H9 (cell line): ENCODE measurements at regions not wholly inside any gene's neighbourhood (a gene's known extent, or its start where the extent isn't known, plus 50 kb on each side); places are given as distances from the start of the nearest gene placed in this dataset.

ENCODE experiments used
- DNase-seq: peaks from one replicate; pipeline ENCODE4 v3.0.0-alpha.2; 2017
- H2AFZ ChIP-seq: one replicate; pipeline ENCODE4 v1.6.1; 2013; ENCODE audit warnings: mild to moderate bottlenecking, low read length, control low read depth, moderate library complexity
- H2AK5ac ChIP-seq: 2 replicates; pipeline ENCODE4 v1.6.1; 2013; ENCODE audit warnings: low read length, control low read depth, mixed read lengths; ENCODE audit not compliant: insufficient read length
- H2BK120ac ChIP-seq: one replicate; pipeline ENCODE4 v1.6.1; 2013; ENCODE audit warnings: low read depth, mild to moderate bottlenecking, low read length, control low read depth, inconsistent platforms; ENCODE audit not compliant: poor library complexity, severe bottlenecking
- H2BK12ac ChIP-seq: 2 replicates; pipeline ENCODE4 v1.6.1; 2013; ENCODE audit warnings: low read length, control low read depth, mixed read lengths, low read depth; ENCODE audit not compliant: insufficient read length
- H2BK15ac ChIP-seq: 2 replicates; pipeline ENCODE4 v1.6.1; 2013; ENCODE audit warnings: low read depth, low read length, control low read depth
- H2BK20ac ChIP-seq: one replicate; pipeline ENCODE4 v1.6.1; 2013; ENCODE audit warnings: low read depth, mild to moderate bottlenecking, low read length, control low read depth, inconsistent platforms; ENCODE audit not compliant: poor library complexity, severe bottlenecking
- H2BK5ac ChIP-seq: 2 replicates; pipeline ENCODE4 v1.6.1; 2013; ENCODE audit warnings: low read length, control low read depth, mixed read lengths; ENCODE audit not compliant: insufficient read length
- H3K14ac ChIP-seq: 2 replicates; pipeline ENCODE4 v1.6.1; 2013; ENCODE audit warnings: low read length, control low read depth; ENCODE audit not compliant: insufficient read depth
- H3K18ac ChIP-seq: 2 replicates; pipeline ENCODE4 v1.6.1; 2013; ENCODE audit warnings: low read depth, mild to moderate bottlenecking, mixed read lengths, low read length, control low read depth; ENCODE audit not compliant: insufficient read length
- H3K23ac ChIP-seq: 2 replicates; pipeline ENCODE4 v1.6.1; 2013; ENCODE audit warnings: low read length, control low read depth, mixed read lengths, low read depth; ENCODE audit not compliant: insufficient read length
- H3K23me2 ChIP-seq: 2 replicates; pipeline ENCODE4 v1.6.1; 2013; ENCODE audit warnings: low read depth, mild to moderate bottlenecking, mixed read lengths, low read length, control low read depth; ENCODE audit not compliant: insufficient read length, poor library complexity, severe bottlenecking
- H3K27ac ChIP-seq: 2 replicates; pipeline ENCODE4 v1.5.1; 2013; ENCODE audit warnings: low read length, control low read depth, mixed read lengths, low read depth; ENCODE audit not compliant: insufficient read length
- H3K27me3 ChIP-seq: 2 replicates; pipeline ENCODE4 v1.6.1; 2013; ENCODE audit warnings: low read length, control low read depth, inconsistent platforms; ENCODE audit not compliant: insufficient read depth
- H3K4ac ChIP-seq: 2 replicates; pipeline ENCODE4 v1.6.1; 2013; ENCODE audit warnings: low read depth, mild to moderate bottlenecking, control low read depth, inconsistent platforms, low read length, moderate library complexity
- H3K4me1 ChIP-seq: 2 replicates; pipeline ENCODE4 v1.6.1; 2013; ENCODE audit warnings: low read length, control low read depth, inconsistent platforms; ENCODE audit not compliant: insufficient read depth
- H3K4me2 ChIP-seq: 2 replicates; pipeline ENCODE4 v1.6.1; 2013; ENCODE audit warnings: low read length, control low read depth, mixed read lengths; ENCODE audit not compliant: insufficient read length, insufficient read depth
- H3K56ac ChIP-seq: 2 replicates; pipeline ENCODE4 v1.6.1; 2013; ENCODE audit warnings: low read depth, mild to moderate bottlenecking, mixed read lengths, low read length, control low read depth; ENCODE audit not compliant: insufficient read length
- H3K79me1 ChIP-seq: 2 replicates; pipeline ENCODE4 v1.6.1; 2013; ENCODE audit warnings: low read depth, mild to moderate bottlenecking, moderate library complexity, low read length, control low read depth, inconsistent platforms; ENCODE audit not compliant: insufficient read depth, poor library complexity, severe bottlenecking
- H3K79me2 ChIP-seq: 2 replicates; pipeline ENCODE4 v1.6.1; 2013; ENCODE audit warnings: low read length, control low read depth, inconsistent platforms; ENCODE audit not compliant: insufficient read depth
- H3K9ac ChIP-seq: 2 replicates; pipeline ENCODE4 v1.6.1; 2013; ENCODE audit warnings: low read length, control low read depth, mixed read lengths; ENCODE audit not compliant: insufficient read length; ENCODE audit errors: extremely low read depth
- H3K9me3 ChIP-seq: one replicate; pipeline ENCODE4 v1.6.1; 2013; ENCODE audit warnings: low read depth, low read length, inconsistent platforms; ENCODE audit not compliant: control insufficient read depth
- H3T11ph ChIP-seq: one replicate; pipeline ENCODE4 v1.6.1; 2013; ENCODE audit warnings: mild to moderate bottlenecking, low read length, control low read depth, inconsistent platforms
- H4K20me1 ChIP-seq: one replicate; pipeline ENCODE4 v1.6.1; 2013; ENCODE audit not compliant: control insufficient read depth, insufficient read length, insufficient read depth
- H4K5ac ChIP-seq: 2 replicates; pipeline ENCODE4 v1.6.1; 2013; ENCODE audit warnings: low read depth, mild to moderate bottlenecking, mixed read lengths, low read length, control low read depth; ENCODE audit not compliant: insufficient read length
- H4K8ac ChIP-seq: replicated peaks from 2 replicates; pipeline ENCODE4 v1.6.1; 2013; ENCODE audit warnings: low read length, control low read depth, mixed read lengths, low read depth; ENCODE audit not compliant: insufficient read length
- H4K91ac ChIP-seq: 2 replicates; pipeline ENCODE4 v1.6.1; 2013; ENCODE audit warnings: low read depth, mild to moderate bottlenecking, moderate library complexity, mixed read lengths, low read length, control low read depth; ENCODE audit not compliant: insufficient read length
- H3K27ac Mint-ChIP-seq, 3 experiments: 2 replicates in 2 of 3; 3 replicates in 1 of 3; pipeline ENCODE4 v1.8.0; 2020 to 2021; ENCODE audit warnings: mixed read lengths in 3 of 3, mild to moderate bottlenecking in 1 of 3, moderate library complexity in 1 of 3
- H3K27me3 Mint-ChIP-seq: 2 replicates; pipeline ENCODE4 v1.8.0; 2021; ENCODE audit warnings: low read depth, mild to moderate bottlenecking, moderate library complexity, mixed read lengths
- H3K36me3 Mint-ChIP-seq, 3 experiments: 2 replicates in 2 of 3; 3 replicates in 1 of 3; pipeline ENCODE4 v1.8.0; 2020 to 2021; ENCODE audit warnings: low read depth in 3 of 3, mixed read lengths in 3 of 3; ENCODE audit not compliant: insufficient read depth in 1 of 3
- H3K4me1 Mint-ChIP-seq, 2 experiments: 2 replicates each; pipeline ENCODE4 v1.8.0; 2020; ENCODE audit warnings: mixed read lengths in 2 of 2
- H3K4me3 Mint-ChIP-seq, 2 experiments: 2 replicates in 1 of 2; 3 replicates in 1 of 2; pipeline ENCODE4 v1.8.0; 2020 to 2021; ENCODE audit warnings: mild to moderate bottlenecking in 2 of 2, mixed read lengths in 2 of 2, moderate library complexity in 1 of 2
- H3K9me3 Mint-ChIP-seq, 2 experiments: 2 replicates in 1 of 2; 3 replicates in 1 of 2; pipeline ENCODE4 v1.8.0; 2020; ENCODE audit warnings: mild to moderate bottlenecking in 2 of 2, mixed read lengths in 2 of 2, moderate library complexity in 1 of 2
- WGBS: extraction: QIAGEN DNeasy Blood & Tissue Kit; methylation state at CpG from one replicate; pipeline ENCODE4 v1.1.7; 2013; ENCODE audit warnings: missing lambda C conversion rate, low lambda C conversion rate, mixed read lengths; ENCODE audit not compliant: insufficient read length; ENCODE audit errors: extremely low coverage; 5-methylcytosine and 5-hydroxymethylcytosine counted together
- TF ChIP-seq, protein P1 (sequence below): fragments of 200-600 bp; sonication (generic); conservative IDR thresholded peaks from 3 replicates; pipeline ENCODE4 v1.8.0; 2021; ENCODE audit warnings: antibody characterized with exemption, mild to moderate bottlenecking

DNA sequence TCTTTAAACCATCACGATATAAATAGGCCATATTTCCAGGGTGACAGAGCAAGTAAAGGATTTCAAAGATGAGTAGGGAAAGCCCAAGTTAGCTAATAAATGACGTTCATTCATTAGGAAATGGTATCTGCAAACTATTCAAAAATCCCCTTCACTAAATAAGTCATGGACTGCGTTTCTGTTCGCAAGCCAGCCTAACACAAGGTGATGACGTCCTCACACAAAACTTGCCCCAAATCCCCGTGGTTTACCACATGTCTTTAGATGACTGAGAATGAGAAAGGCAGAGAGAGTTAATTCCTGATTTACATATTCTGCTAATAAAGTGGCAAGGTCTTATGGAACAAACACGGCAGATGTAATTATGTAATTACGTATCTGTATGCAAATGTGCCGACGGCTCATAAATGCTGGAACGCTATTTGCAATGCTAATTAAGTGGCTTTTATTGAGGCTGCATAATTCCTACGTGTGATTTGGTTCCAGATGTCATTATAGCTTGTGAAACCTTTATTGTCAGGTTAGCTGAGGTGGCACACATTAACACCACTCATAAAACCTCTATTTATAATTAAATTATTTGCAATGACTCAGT lies 437.7 kb upstream of the FRG1 start:
- Histone ChIP-seq H3K4me2 (no peak overlapping the region), H3K18ac (no peak overlapping the region), H3K4ac (no peak overlapping the region), H2BK12ac (no peak overlapping the region), H3K56ac (no peak overlapping the region), H3K23ac (no peak overlapping the region), H2BK120ac (no peak overlapping the region), H3T11ph (no peak overlapping the region), H3K23me2 (no peaks in the 10 kb centered on the region), H4K5ac (no peak overlapping the region), H2BK5ac (no peak overlapping the region), H4K20me1 (no peaks in the 10 kb centered on the region), H3K27ac (no peak overlapping the region), H3K14ac (no peak overlapping the region), H4K8ac (no peak overlapping the region), H3K9ac (no peak overlapping the region), H3K4me1 (no peaks in the 10 kb centered on the region), H3K27me3 (no peaks in the 10 kb centered on the region), H3K79me1 (no peaks in the 10 kb centered on the region), H4K91ac (no peak overlapping the region), H2AFZ (no peak overlapping the region), H2BK15ac (no peak overlapping the region), H2BK20ac (no peak overlapping the region), H3K9me3 (peaks cover 8% of the 10 kb centered on the region), H3K79me2 (no peaks in the 10 kb centered on the region), H2AK5ac (no peak overlapping the region)
- TF ChIP-seq, protein P1, sequence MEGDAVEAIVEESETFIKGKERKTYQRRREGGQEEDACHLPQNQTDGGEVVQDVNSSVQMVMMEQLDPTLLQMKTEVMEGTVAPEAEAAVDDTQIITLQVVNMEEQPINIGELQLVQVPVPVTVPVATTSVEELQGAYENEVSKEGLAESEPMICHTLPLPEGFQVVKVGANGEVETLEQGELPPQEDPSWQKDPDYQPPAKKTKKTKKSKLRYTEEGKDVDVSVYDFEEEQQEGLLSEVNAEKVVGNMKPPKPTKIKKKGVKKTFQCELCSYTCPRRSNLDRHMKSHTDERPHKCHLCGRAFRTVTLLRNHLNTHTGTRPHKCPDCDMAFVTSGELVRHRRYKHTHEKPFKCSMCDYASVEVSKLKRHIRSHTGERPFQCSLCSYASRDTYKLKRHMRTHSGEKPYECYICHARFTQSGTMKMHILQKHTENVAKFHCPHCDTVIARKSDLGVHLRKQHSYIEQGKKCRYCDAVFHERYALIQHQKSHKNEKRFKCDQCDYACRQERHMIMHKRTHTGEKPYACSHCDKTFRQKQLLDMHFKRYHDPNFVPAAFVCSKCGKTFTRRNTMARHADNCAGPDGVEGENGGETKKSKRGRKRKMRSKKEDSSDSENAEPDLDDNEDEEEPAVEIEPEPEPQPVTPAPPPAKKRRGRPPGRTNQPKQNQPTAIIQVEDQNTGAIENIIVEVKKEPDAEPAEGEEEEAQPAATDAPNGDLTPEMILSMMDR: no peak
- WGBS: no CpG with 5 or more reads among the region's 12 CpGs
- Mint-ChIP-seq H3K4me3 (no peak overlapping the region), H3K27me3 (no peaks in the 10 kb centered on the region; the same call in 1 of the 2 replicates), H3K9me3 (peaks cover 48 to 83% of the 10 kb centered on the region in 2 experiments), H3K27ac (no peak overlapping the region), H3K4me1 (no peaks in the 10 kb centered on the region), H3K36me3 (peaks cover 0 to 9% (median 5%) of the 10 kb centered on the region in 3 experiments; a peak in 6 of 7 replicates)
- no peak for DNase-seq
